GM12878 (cell line): ENCODE measurements at regions not wholly inside any gene's neighbourhood (a gene's known extent, or its start where the extent isn't known, plus 50 kb on each side); places are given as distances from the start of the nearest gene placed in this dataset.

Experiments used
- ATF2 ChIP-seq: IDR thresholded peaks from 2 replicates; pipeline ENCODE4 v1.6.1; 2012; ENCODE audit warnings: low read length, inconsistent platforms
- BCL11A ChIP-seq: IDR thresholded peaks from 2 replicates; pipeline ENCODE4 v1.6.1; 2011; ENCODE audit warnings: low read depth, low read length
- BRCA1 ChIP-seq: IDR thresholded peaks from 2 replicates; pipeline ENCODE4 v1.6.1; 2011; ENCODE audit warnings: low read depth, low read length, improper control_type of control experiment
- CHD4 ChIP-seq: fragments of 200-600 bp; sonication (generic); IDR thresholded peaks from 2 replicates; pipeline ENCODE4 v1.6.1; 2016; ENCODE audit warnings: mild to moderate bottlenecking
- CTCF ChIP-seq, 3 experiments: IDR thresholded peaks in 2 of 3; conservative IDR thresholded peaks in 1 of 3; 2 replicates each; pipeline ENCODE4 v1.5.1; 2011; ENCODE audit warnings: low read depth in 3 of 3, low read length in 3 of 3, mild to moderate bottlenecking in 3 of 3, control low read depth in 2 of 3, moderate library complexity in 2 of 3, inconsistent platforms in 1 of 3, mixed read lengths in 1 of 3; ENCODE audit not compliant: control insufficient read depth in 2 of 3, insufficient read depth in 1 of 3; ENCODE audit errors: extremely low read depth in 1 of 3
- FOXK2 ChIP-seq: fragments of 450-650 bp; IDR thresholded peaks from 2 replicates; pipeline ENCODE4 v1.6.1; 2017; ENCODE audit warnings: mild to moderate bottlenecking, moderate library complexity
- IRF3 ChIP-seq: fragments of 450-650 bp; IDR thresholded peaks from 2 replicates; pipeline ENCODE4 v1.6.1; 2014; ENCODE audit warnings: mild to moderate bottlenecking
- JUNB ChIP-seq: IDR thresholded peaks from 2 replicates; pipeline ENCODE4 v1.6.1; 2016; ENCODE audit warnings: antibody characterized with exemption, mild to moderate bottlenecking
- POLR2A ChIP-seq: IDR thresholded peaks from 2 replicates; pipeline ENCODE4 v1.6.1; 2011; ENCODE audit warnings: low read depth, mild to moderate bottlenecking, low read length
- RFX5 ChIP-seq: IDR thresholded peaks from 2 replicates; pipeline ENCODE4 v1.6.1; 2011; ENCODE audit warnings: low read depth, low read length, improper control_type of control experiment
- ZNF217 ChIP-seq: fragments of 450-650 bp; IDR thresholded peaks from 2 replicates; pipeline ENCODE4 v1.6.1; 2017; ENCODE audit warnings: antibody characterized with exemption, mild to moderate bottlenecking
- ZNF274 ChIP-seq: IDR thresholded peaks from one replicate; pipeline ENCODE4 v1.8.0; 2011; ENCODE audit not compliant: insufficient read length, insufficient read depth
- TF ChIP-seq, protein P1 (sequence below): fragments of 450-650 bp; formaldehyde crosslinking; IDR thresholded peaks from 2 replicates; pipeline ENCODE4 v1.4.0; 2022; ENCODE audit warnings: mild to moderate bottlenecking, moderate library complexity

DNA sequence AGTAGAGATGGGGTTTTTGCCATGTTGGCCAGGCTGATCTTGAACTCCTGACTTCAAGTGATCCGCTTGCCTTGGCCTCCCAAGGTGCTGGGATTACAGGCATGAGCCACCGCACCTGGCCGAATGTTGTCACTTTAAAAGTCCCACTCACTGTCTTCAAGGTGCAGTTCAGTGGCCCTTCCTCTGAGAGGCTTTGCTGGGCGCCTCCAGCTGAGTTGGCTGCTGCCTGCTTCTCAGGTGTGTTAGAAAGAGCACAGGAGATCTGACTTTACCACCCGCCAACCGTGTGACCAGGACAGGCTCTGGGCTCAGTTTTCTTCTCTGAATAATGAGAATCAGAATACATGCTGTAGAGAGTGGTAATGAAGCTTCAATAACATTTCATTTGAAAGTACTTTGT lies 207.4 kb downstream of the CEP135 start:
- no peak for TF ChIP-seq FOXK2
- TF ChIP-seq RFX5, result no peak
- no peak for TF ChIP-seq CTCF (IDR thresholded peaks at IDR 0.05 in 2 of 3, conservative IDR thresholded peaks at IDR 0.05 in 1 of 3; ENCODE audit: control insufficient read depth in 2 of 3, extremely low read depth in 1 of 3, insufficient read depth in 1 of 3, low read depth in 3 of 3, low read length in 3 of 3)
- TF ChIP-seq ATF2, result no peak
- no peak for TF ChIP-seq JUNB
- no peak for TF ChIP-seq BCL11A
- TF ChIP-seq, protein P1, sequence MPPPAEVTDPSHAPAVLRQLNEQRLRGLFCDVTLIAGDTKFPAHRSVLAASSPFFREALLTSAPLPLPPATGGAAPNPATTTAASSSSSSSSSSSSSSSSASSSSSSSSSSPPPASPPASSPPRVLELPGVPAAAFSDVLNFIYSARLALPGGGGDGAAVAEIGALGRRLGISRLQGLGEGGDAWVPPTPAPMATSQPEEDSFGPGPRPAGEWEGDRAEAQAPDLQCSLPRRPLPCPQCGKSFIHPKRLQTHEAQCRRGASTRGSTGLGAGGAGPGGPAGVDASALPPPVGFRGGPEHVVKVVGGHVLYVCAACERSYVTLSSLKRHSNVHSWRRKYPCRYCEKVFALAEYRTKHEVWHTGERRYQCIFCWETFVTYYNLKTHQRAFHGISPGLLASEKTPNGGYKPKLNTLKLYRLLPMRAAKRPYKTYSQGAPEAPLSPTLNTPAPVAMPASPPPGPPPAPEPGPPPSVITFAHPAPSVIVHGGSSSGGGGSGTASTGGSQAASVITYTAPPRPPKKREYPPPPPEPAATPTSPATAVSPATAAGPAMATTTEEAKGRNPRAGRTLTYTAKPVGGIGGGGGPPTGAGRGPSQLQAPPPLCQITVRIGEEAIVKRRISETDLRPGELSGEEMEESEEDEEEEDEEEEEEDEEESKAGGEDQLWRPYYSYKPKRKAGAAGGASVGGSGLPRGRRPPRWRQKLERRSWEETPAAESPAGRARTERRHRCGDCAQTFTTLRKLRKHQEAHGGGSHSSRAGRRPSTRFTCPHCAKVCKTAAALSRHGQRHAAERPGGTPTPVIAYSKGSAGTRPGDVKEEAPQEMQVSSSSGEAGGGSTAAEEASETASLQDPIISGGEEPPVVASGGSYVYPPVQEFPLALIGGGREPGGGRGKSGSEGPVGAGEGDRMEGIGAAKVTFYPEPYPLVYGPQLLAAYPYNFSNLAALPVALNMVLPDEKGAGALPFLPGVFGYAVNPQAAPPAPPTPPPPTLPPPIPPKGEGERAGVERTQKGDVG, result no peak
- TF ChIP-seq CHD4, result no peak
- TF ChIP-seq BRCA1, result no peak
- no peak for TF ChIP-seq ZNF274
- no peak for TF ChIP-seq ZNF217
- no peak for TF ChIP-seq POLR2A
- no peak for TF ChIP-seq IRF3
